GM23338 (cell line): ENCODE measurements at regions not wholly inside any gene's neighbourhood (a gene's known extent, or its start where the extent isn't known, plus 50 kb on each side); places are given as distances from the start of the nearest gene placed in this dataset.

Experiments used
- ATAC-seq: fragments of 200-7000 bp; cut with Tn5 transposase; 3 replicates; pipeline ENCODE4 v1.9.1; 2020
- DNase-seq: peaks from one replicate; pipeline ENCODE4 v3.0.0-alpha.2; 2015; ENCODE audit warnings: low spot score
- H2AFZ ChIP-seq: fragments of 200-600 bp; sonication (generic); 2 replicates; pipeline ENCODE4 v1.8.0; 2016; ENCODE audit warnings: antibody characterized with exemption, mild to moderate bottlenecking, moderate library complexity
- H3F3A ChIP-seq: fragments of 200-600 bp; sonication (generic); replicated peaks from 2 replicates; pipeline ENCODE4 v1.8.0; 2017; ENCODE audit warnings: antibody characterized with exemption, mixed run types, low read depth
- H3K27ac ChIP-seq: fragments of 200-600 bp; sonication (generic); 2 replicates; pipeline ENCODE4 v1.6.1; 2016; ENCODE audit warnings: low read depth
- H3K27me3 ChIP-seq: fragments of 200-600 bp; sonication (generic); 2 replicates; pipeline ENCODE4 v1.8.0; 2016; ENCODE audit warnings: mild to moderate bottlenecking, mixed run types, moderate library complexity; ENCODE audit not compliant: insufficient read depth
- H3K36me3 ChIP-seq: fragments of 200-600 bp; sonication (generic); 2 replicates; pipeline ENCODE4 v1.8.0; 2016; ENCODE audit warnings: mild to moderate bottlenecking; ENCODE audit not compliant: insufficient read depth
- H3K4me1 ChIP-seq: fragments of 200-600 bp; sonication (generic); 2 replicates; pipeline ENCODE4 v1.8.0; 2016; ENCODE audit warnings: mild to moderate bottlenecking, moderate library complexity; ENCODE audit not compliant: insufficient read depth
- H3K4me2 ChIP-seq: fragments of 200-600 bp; sonication (generic); 2 replicates; pipeline ENCODE4 v1.7.1; 2017; ENCODE audit warnings: mixed run types
- H3K4me3 ChIP-seq: fragments of 200-600 bp; sonication (generic); 2 replicates; pipeline ENCODE4 v1.6.1; 2016; ENCODE audit warnings: mixed run types
- H3K79me2 ChIP-seq: fragments of 200-600 bp; sonication (generic); replicated peaks from 2 replicates; pipeline ENCODE4 v1.8.0; 2017; ENCODE audit warnings: mild to moderate bottlenecking; ENCODE audit not compliant: insufficient read depth
- H3K9me2 ChIP-seq: fragments of 200-600 bp; sonication (generic); 2 replicates; pipeline ENCODE4 v1.8.0; 2017; ENCODE audit not compliant: insufficient read depth
- H4K20me1 ChIP-seq: fragments of 200-600 bp; sonication (generic); replicated peaks from 2 replicates; pipeline ENCODE4 v1.8.0; 2017; ENCODE audit warnings: mild to moderate bottlenecking; ENCODE audit not compliant: insufficient read depth
- H3K27ac Mint-ChIP-seq: 2 replicates; pipeline ENCODE4 v1.8.0; 2020; ENCODE audit warnings: inconsistent platforms, mild to moderate bottlenecking, moderate library complexity, mixed read lengths
- H3K27me3 Mint-ChIP-seq: 3 replicates; pipeline ENCODE4 v1.8.0; 2022; ENCODE audit warnings: low read depth, mild to moderate bottlenecking, moderate library complexity, mixed read lengths, inconsistent platforms; ENCODE audit not compliant: insufficient read depth, poor library complexity
- H3K36me3 Mint-ChIP-seq: 3 replicates; pipeline ENCODE4 v1.8.0; 2021; ENCODE audit warnings: low read depth, mild to moderate bottlenecking, inconsistent platforms, moderate library complexity, mixed read lengths
- H3K4me1 Mint-ChIP-seq: 3 replicates; pipeline ENCODE4 v1.8.0; 2020; ENCODE audit warnings: mild to moderate bottlenecking, inconsistent platforms, mixed read lengths
- H3K4me3 Mint-ChIP-seq: 3 replicates; pipeline ENCODE4 v1.8.0; 2021; ENCODE audit warnings: moderate library complexity, mild to moderate bottlenecking, inconsistent platforms, mixed read lengths
- H3K9me3 Mint-ChIP-seq: 3 replicates; pipeline ENCODE4 v1.8.0; 2020; ENCODE audit warnings: moderate library complexity, mild to moderate bottlenecking, inconsistent platforms, mixed read lengths
- JUNB ChIP-seq: IDR thresholded peaks from one replicate; pipeline ENCODE4 v1.6.1; 2016; ENCODE audit warnings: antibody characterized with exemption; ENCODE audit not compliant: unreplicated experiment
- NANOG ChIP-seq: IDR thresholded peaks from 2 replicates; pipeline ENCODE4 v1.6.1; 2016; ENCODE audit warnings: antibody characterized with exemption, borderline replicate concordance
- TF ChIP-seq, protein P1 (sequence below): IDR thresholded peaks from 2 replicates; pipeline ENCODE4 v1.6.1; 2016; ENCODE audit warnings: antibody characterized with exemption
- TF ChIP-seq, protein P2 (sequence below): IDR thresholded peaks from one replicate; pipeline ENCODE4 v1.6.1; 2018; ENCODE audit warnings: antibody characterized with exemption; ENCODE audit not compliant: unreplicated experiment
- TF ChIP-seq, protein P3 (sequence below): fragments of 250-450 bp; sonication (Bioruptor Pico); IDR thresholded peaks from 2 replicates; pipeline ENCODE4 v1.5.0; 2020; ENCODE audit warnings: mild to moderate bottlenecking, moderate library complexity

DNA sequence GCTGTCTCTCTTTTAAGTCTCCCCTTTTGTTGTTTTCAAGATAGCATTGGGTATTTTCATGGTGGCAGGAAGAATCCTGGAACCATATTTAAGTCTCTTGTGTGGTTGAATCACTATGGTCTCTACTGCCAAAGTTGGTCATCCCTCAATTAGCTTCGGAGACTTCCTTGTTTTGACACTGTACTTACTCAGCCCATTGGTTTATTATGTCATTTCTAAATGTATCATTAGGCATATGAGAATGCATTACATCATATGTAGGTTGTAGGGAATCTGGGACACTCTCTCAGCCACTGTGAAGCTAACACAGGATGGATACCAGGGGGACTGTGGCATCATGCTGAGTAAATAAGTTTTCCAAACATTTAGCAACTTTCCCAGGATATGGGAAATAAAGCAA lies 211.8 kb downstream of the DTHD1 start:
- ATAC-seq: no peak
- no peak overlapping the region for H3K27ac Mint-ChIP-seq

More for the DNA sequence above, 211.8 kb downstream of the DTHD1 start:
- H3K4me3 Mint-ChIP-seq: no peak overlapping the region
- no peaks in the 10 kb centered on the region for H3K36me3 ChIP-seq
- no peaks in the 10 kb centered on the region for H3K27me3 ChIP-seq
- no peak overlapping the region for H2AFZ ChIP-seq
- no peaks in the 10 kb centered on the region for H3K4me1 ChIP-seq
- peak; percentile 4 for DNase-seq
- H3K27ac ChIP-seq: no peak overlapping the region
- peaks cover 6% of the 10 kb centered on the region; the same call in 2 of the 3 replicates for H3K4me1 Mint-ChIP-seq
- TF ChIP-seq, protein P1, sequence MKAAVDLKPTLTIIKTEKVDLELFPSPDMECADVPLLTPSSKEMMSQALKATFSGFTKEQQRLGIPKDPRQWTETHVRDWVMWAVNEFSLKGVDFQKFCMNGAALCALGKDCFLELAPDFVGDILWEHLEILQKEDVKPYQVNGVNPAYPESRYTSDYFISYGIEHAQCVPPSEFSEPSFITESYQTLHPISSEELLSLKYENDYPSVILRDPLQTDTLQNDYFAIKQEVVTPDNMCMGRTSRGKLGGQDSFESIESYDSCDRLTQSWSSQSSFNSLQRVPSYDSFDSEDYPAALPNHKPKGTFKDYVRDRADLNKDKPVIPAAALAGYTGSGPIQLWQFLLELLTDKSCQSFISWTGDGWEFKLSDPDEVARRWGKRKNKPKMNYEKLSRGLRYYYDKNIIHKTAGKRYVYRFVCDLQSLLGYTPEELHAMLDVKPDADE: no peak
- TF ChIP-seq NANOG: no peak
- TF ChIP-seq, protein P2, sequence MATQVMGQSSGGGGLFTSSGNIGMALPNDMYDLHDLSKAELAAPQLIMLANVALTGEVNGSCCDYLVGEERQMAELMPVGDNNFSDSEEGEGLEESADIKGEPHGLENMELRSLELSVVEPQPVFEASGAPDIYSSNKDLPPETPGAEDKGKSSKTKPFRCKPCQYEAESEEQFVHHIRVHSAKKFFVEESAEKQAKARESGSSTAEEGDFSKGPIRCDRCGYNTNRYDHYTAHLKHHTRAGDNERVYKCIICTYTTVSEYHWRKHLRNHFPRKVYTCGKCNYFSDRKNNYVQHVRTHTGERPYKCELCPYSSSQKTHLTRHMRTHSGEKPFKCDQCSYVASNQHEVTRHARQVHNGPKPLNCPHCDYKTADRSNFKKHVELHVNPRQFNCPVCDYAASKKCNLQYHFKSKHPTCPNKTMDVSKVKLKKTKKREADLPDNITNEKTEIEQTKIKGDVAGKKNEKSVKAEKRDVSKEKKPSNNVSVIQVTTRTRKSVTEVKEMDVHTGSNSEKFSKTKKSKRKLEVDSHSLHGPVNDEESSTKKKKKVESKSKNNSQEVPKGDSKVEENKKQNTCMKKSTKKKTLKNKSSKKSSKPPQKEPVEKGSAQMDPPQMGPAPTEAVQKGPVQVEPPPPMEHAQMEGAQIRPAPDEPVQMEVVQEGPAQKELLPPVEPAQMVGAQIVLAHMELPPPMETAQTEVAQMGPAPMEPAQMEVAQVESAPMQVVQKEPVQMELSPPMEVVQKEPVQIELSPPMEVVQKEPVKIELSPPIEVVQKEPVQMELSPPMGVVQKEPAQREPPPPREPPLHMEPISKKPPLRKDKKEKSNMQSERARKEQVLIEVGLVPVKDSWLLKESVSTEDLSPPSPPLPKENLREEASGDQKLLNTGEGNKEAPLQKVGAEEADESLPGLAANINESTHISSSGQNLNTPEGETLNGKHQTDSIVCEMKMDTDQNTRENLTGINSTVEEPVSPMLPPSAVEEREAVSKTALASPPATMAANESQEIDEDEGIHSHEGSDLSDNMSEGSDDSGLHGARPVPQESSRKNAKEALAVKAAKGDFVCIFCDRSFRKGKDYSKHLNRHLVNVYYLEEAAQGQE: no peak
- TF ChIP-seq JUNB: no peak
- TF ChIP-seq, protein P3, sequence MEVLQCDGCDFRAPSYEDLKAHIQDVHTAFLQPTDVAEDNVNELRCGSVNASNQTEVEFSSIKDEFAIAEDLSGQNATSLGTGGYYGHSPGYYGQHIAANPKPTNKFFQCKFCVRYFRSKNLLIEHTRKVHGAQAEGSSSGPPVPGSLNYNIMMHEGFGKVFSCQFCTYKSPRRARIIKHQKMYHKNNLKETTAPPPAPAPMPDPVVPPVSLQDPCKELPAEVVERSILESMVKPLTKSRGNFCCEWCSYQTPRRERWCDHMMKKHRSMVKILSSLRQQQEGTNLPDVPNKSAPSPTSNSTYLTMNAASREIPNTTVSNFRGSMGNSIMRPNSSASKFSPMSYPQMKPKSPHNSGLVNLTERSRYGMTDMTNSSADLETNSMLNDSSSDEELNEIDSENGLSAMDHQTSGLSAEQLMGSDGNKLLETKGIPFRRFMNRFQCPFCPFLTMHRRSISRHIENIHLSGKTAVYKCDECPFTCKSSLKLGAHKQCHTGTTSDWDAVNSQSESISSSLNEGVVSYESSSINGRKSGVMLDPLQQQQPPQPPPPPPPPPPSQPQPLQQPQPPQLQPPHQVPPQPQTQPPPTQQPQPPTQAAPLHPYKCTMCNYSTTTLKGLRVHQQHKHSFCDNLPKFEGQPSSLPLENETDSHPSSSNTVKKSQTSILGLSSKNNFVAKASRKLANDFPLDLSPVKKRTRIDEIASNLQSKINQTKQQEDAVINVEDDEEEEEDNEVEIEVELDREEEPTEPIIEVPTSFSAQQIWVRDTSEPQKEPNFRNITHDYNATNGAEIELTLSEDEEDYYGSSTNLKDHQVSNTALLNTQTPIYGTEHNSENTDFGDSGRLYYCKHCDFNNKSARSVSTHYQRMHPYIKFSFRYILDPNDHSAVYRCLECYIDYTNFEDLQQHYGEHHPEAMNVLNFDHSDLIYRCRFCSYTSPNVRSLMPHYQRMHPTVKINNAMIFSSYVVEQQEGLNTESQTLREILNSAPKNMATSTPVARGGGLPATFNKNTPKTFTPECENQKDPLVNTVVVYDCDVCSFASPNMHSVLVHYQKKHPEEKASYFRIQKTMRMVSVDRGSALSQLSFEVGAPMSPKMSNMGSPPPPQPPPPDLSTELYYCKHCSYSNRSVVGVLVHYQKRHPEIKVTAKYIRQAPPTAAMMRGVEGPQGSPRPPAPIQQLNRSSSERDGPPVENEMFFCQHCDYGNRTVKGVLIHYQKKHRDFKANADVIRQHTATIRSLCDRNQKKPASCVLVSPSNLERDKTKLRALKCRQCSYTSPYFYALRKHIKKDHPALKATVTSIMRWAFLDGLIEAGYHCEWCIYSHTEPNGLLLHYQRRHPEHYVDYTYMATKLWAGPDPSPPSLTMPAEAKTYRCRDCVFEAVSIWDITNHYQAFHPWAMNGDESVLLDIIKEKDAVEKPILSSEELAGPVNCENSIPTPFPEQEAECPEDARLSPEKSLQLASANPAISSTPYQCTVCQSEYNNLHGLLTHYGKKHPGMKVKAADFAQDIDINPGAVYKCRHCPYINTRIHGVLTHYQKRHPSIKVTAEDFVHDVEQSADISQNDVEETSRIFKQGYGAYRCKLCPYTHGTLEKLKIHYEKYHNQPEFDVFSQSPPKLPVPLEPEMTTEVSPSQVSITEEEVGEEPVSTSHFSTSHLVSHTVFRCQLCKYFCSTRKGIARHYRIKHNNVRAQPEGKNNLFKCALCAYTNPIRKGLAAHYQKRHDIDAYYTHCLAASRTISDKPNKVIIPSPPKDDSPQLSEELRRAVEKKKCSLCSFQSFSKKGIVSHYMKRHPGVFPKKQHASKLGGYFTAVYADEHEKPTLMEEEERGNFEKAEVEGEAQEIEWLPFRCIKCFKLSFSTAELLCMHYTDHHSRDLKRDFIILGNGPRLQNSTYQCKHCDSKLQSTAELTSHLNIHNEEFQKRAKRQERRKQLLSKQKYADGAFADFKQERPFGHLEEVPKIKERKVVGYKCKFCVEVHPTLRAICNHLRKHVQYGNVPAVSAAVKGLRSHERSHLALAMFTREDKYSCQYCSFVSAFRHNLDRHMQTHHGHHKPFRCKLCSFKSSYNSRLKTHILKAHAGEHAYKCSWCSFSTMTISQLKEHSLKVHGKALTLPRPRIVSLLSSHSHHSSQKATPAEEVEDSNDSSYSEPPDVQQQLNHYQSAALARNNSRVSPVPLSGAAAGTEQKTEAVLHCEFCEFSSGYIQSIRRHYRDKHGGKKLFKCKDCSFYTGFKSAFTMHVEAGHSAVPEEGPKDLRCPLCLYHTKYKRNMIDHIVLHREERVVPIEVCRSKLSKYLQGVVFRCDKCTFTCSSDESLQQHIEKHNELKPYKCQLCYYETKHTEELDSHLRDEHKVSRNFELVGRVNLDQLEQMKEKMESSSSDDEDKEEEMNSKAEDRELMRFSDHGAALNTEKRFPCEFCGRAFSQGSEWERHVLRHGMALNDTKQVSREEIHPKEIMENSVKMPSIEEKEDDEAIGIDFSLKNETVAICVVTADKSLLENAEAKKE (CRISPR knock-in tag): no peak
- H3K36me3 Mint-ChIP-seq: no peaks in the 10 kb centered on the region
- no peaks in the 10 kb centered on the region for H4K20me1 ChIP-seq
- no peaks in the 10 kb centered on the region for H3K79me2 ChIP-seq
- no peaks in the 10 kb centered on the region for H3K9me3 Mint-ChIP-seq
- no peaks in the 10 kb centered on the region for H3F3A ChIP-seq
- H3K9me2 ChIP-seq: no peaks in the 10 kb centered on the region
- no peak overlapping the region for H3K4me2 ChIP-seq
- H3K4me3 ChIP-seq: no peak overlapping the region
- H3K27me3 Mint-ChIP-seq: no peaks in the 10 kb centered on the region
